Nephron (organoid): ENCODE measurements at regions not wholly inside any gene's neighbourhood (a gene's known extent, or its start where the extent isn't known, plus 50 kb on each side); places are given as distances from the start of the nearest gene placed in this dataset.

Source experiments
- H3K27ac Mint-ChIP-seq, 3 experiments: 2 replicates each; pipeline ENCODE4 v1.8.0; 2020; ENCODE audit warnings: mixed read lengths in 3 of 3, mild to moderate bottlenecking in 2 of 3, moderate library complexity in 1 of 3
- H3K27me3 Mint-ChIP-seq: 2 replicates; pipeline ENCODE4 v1.8.0; 2021; ENCODE audit warnings: low read depth, mild to moderate bottlenecking, moderate library complexity, mixed read lengths
- H3K36me3 Mint-ChIP-seq: 2 replicates; pipeline ENCODE4 v1.8.0; 2020; ENCODE audit warnings: low read depth, mixed read lengths
- H3K4me1 Mint-ChIP-seq: 2 replicates; pipeline ENCODE4 v1.8.0; 2020; ENCODE audit warnings: mixed read lengths
- H3K4me3 Mint-ChIP-seq, 3 experiments: 2 replicates each; pipeline ENCODE4 v1.8.0; 2020; ENCODE audit warnings: mild to moderate bottlenecking in 3 of 3, mixed read lengths in 3 of 3, moderate library complexity in 2 of 3
- H3K9me3 Mint-ChIP-seq: 2 replicates; pipeline ENCODE4 v1.8.0; 2020; ENCODE audit warnings: mixed read lengths
- CTCF ChIP-seq, 3 experiments: fragments of 200-600 bp; sonication (generic); IDR thresholded peaks; one replicate each; pipeline ENCODE4 v1.5.0; 2021; ENCODE audit warnings: antibody characterized with exemption in 3 of 3; ENCODE audit not compliant: unreplicated experiment in 3 of 3

DNA sequence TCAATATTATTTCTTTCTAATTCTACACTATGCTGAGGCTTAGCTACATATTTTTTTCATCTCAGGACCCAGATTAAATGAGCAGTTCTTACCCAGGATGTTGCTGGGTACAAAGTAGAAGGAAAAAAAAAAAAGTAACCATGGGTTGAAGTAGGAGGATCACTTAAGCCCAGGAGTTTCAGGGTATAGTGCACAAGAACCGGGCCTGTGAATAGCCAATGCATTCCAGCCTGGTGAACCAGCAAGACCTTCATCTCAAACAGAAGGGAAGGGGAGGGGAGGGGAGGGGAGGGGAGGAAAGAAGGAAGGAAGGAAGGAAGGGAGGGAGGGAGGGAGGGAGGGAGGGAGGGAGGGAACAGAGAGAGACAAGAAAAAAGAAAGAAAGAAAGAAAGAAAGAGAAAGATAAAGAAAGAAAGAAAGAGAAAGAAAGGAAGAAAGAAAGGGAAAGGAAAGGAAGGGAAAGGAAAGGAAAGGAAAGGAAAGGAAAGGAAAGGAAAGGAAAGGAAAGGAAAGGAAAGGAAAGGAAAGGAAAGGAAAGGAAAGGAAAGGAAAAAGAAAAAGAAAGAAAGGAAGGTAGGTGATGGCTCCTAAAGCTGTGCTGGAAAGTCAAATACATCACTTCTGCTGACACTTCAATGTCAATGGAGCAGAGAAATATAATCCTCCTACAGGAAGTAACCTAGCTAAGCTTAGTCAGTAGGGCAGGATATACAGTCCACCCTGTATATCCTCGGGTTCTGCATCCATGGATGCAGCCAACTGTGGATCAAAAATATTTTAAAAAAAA is 206.8 kb upstream of the TGFBR2 start:
- Mint-ChIP-seq H3K4me3 (no peak overlapping the region), H3K9me3 (peaks cover 2% of the 10 kb centered on the region), H3K36me3 (no peaks in the 10 kb centered on the region), H3K27ac (no peak overlapping the region), H3K27me3 (no peaks in the 10 kb centered on the region), H3K4me1 (peaks cover 14% of the 10 kb centered on the region)
- TF ChIP-seq CTCF (IDR thresholded peaks at IDR 0.05; ENCODE audit: unreplicated experiment in 3 of 3): no peak

DNA sequence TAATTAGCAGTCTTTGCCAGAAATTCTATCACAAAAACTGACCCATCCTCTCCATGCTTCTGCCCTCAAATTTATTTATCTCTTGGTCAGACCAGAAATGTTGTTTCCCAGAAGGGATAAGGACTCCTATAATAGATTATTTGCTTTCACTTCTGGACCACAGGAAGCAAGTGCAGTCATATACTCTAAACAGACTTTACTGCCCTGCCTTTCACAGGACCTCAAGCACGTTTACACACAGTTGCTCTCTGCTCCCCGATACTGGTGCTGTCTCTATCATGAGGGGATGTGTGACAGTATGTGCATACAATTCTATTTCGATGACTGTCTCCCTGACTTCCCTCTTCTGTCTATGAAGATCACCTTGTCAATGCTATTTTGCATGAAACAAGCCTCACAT is 205.5 kb upstream of the TGFBR2 start:
- Mint-ChIP-seq H3K4me1 (peaks cover 14% of the 10 kb centered on the region), H3K4me3 (no peak overlapping the region), H3K27ac (no peak overlapping the region), H3K36me3 (no peaks in the 10 kb centered on the region), H3K9me3 (peaks cover 2% of the 10 kb centered on the region), H3K27me3 (no peaks in the 10 kb centered on the region)
- TF ChIP-seq CTCF (IDR thresholded peaks at IDR 0.05; ENCODE audit: unreplicated experiment in 3 of 3): no peak

DNA sequence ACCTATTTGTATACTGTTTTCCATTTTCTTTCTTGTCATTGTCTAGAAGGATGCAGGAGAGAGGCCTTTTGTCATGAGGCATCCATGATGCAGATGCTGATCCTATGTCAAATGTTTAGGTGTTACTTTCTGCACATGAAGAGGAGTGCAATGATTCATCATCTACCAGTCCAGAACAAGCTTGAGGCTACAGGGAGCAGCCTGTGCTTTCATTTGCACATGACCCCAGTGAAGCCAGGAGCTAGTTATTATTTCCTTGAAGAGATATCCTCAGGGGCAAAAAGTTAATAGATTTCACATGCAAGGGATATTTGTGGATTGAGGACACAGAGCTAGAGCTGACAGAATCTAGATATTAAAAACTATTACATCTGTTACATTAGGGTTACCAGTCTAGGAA is 204.4 kb upstream of the TGFBR2 start:
- no peak for TF ChIP-seq CTCF (IDR thresholded peaks at IDR 0.05; ENCODE audit: unreplicated experiment in 3 of 3)
- Mint-ChIP-seq H3K4me1 (peaks cover 14% of the 10 kb centered on the region), H3K27ac (peak overlapping the region in 1 of 3 experiments; percentile 50), H3K4me3 (no peak overlapping the region), H3K27me3 (no peaks in the 10 kb centered on the region), H3K9me3 (no peaks in the 10 kb centered on the region), H3K36me3 (no peaks in the 10 kb centered on the region)

DNA sequence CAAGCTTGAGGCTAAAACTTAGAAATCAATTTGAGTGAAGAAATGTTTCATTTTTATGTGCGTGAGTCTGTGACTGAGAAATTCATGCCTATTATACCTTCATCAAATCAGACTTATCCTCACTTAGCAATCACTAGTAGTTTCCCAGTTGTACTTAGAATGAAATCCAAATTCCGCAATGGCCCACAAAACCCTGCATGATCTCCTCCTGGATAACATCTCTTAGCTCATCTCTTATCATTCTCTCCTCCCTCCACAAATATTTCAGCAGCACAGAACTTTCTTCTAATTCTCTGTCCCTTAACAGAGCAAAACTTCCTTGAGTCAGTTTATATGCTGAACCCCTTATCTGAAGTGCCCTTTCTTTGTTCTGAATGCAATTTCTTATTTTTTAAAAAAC is 198.8 kb upstream of the TGFBR2 start:
- Mint-ChIP-seq H3K4me1 (peaks cover 10% of the 10 kb centered on the region), H3K27ac (no peak overlapping the region), H3K4me3 (no peak overlapping the region), H3K27me3 (no peaks in the 10 kb centered on the region), H3K36me3 (no peaks in the 10 kb centered on the region), H3K9me3 (no peaks in the 10 kb centered on the region)
- TF ChIP-seq CTCF (IDR thresholded peaks at IDR 0.05; ENCODE audit: unreplicated experiment in 3 of 3): no peak

GRCh38 chr3:30408105-30408557 is 198.3 kb upstream of the TGFBR2 start:
- H3K27ac Mint-ChIP-seq: no peak overlapping the region
- H3K36me3 Mint-ChIP-seq: no peaks in the 10 kb centered on the region
- H3K27me3 Mint-ChIP-seq: no peaks in the 10 kb centered on the region
- no peaks in the 10 kb centered on the region for H3K9me3 Mint-ChIP-seq
- H3K4me3 Mint-ChIP-seq: no peak overlapping the region
- H3K4me1 Mint-ChIP-seq: peaks cover 5% of the 10 kb centered on the region
- TF ChIP-seq CTCF (IDR thresholded peaks at IDR 0.05; ENCODE audit: unreplicated experiment in 3 of 3): no peak

DNA sequence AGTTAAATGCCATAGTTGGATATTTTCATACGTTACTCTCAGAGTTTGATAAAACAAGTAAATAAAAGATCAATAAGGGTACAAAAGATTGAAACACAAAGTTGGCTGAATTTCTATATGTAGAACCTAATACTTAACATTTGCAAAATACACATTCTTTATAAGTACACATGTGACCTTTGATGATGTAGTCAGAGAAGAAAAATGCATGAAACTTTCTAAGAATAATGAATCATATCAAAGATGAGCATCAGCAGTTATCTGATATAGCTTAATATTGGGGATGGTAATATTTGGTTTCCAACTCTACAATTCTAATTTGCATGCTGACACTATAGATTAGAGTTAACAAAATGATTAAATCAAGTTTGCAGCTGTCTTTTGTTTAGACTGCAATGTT is 188.0 kb upstream of the TGFBR2 start:
- no peaks in the 10 kb centered on the region for H3K9me3 Mint-ChIP-seq
- TF ChIP-seq CTCF (IDR thresholded peaks at IDR 0.05; ENCODE audit: unreplicated experiment in 3 of 3): no peak
- H3K27me3 Mint-ChIP-seq: no peaks in the 10 kb centered on the region
- H3K4me3 Mint-ChIP-seq: no peak overlapping the region
- peaks cover 3% of the 10 kb centered on the region for H3K36me3 Mint-ChIP-seq
- no peaks in the 10 kb centered on the region for H3K4me1 Mint-ChIP-seq
- no peak overlapping the region for H3K27ac Mint-ChIP-seq
